ENCODE measurements at regions not wholly inside any gene's neighbourhood (a gene's known extent, or its start where the extent isn't known, plus 50 kb on each side); places are given as distances from the start of the nearest gene placed in this dataset.

- DNase-seq (ENCODE audit: low read depth) = no peak
Observed at GRCh38 chr21:39054066-39054465, 129.2 kb downstream of the PSMG1 start.

- DNase-seq (ENCODE audit: low read depth) = no peak
Observed at GRCh38 chr21:39053126-39053525, 130.1 kb downstream of the PSMG1 start.

GRCh38 chr21:39052718-39053117 is 130.5 kb downstream of the PSMG1 start:
- DNase-seq (ENCODE audit: low read depth) = no peak

- no peak for DNase-seq (ENCODE audit: low read depth)
Observed at GRCh38 chr21:39051588-39051949, 131.7 kb downstream of the PSMG1 start.

GRCh38 chr21:39050841-39051587 is 132.2 kb downstream of the PSMG1 start:
- DNase-seq (ENCODE audit: low read depth) = no peak

- no peak for DNase-seq (ENCODE audit: low read depth)
Observed at GRCh38 chr21:39048574-39048973, 134.7 kb downstream of the PSMG1 start.

GRCh38 chr21:39048064-39048463 is 135.2 kb downstream of the PSMG1 start:
- DNase-seq (ENCODE audit: low read depth) = no peak

GRCh38 chr21:39047046-39047445 is 136.2 kb downstream of the PSMG1 start:
- no peak for DNase-seq (ENCODE audit: low read depth)

GRCh38 chr21:39046236-39046916 is 136.9 kb downstream of the PSMG1 start:
- DNase-seq (ENCODE audit: low read depth) = no peak

- no peak for DNase-seq (ENCODE audit: low read depth)
Observed at GRCh38 chr21:39041816-39042215, 141.4 kb downstream of the PSMG1 start.

GRCh38 chr21:39040494-39041110 is 142.6 kb downstream of the PSMG1 start:
- DNase-seq (ENCODE audit: low read depth) = no peak

- no peak for DNase-seq (ENCODE audit: low read depth)
Observed at GRCh38 chr21:39037807-39038405, 145.3 kb downstream of the PSMG1 start.

- no peak for DNase-seq (ENCODE audit: low read depth)
Observed at GRCh38 chr21:39036581-39036980, 146.7 kb downstream of the PSMG1 start.

GRCh38 chr21:39034590-39035536 is 148.4 kb downstream of the PSMG1 start:
- DNase-seq (ENCODE audit: low read depth) = no peak

GRCh38 chr21:39033878-39034589 is 149.2 kb downstream of the PSMG1 start:
- DNase-seq (ENCODE audit: low read depth) = no peak

- no peak for DNase-seq (ENCODE audit: low read depth)
Observed at GRCh38 chr21:39029900-39030884, 153.1 kb downstream of the PSMG1 start.

- DNase-seq (ENCODE audit: low read depth) = no peak
Observed at GRCh38 chr21:39029086-39029755, 154.0 kb downstream of the PSMG1 start.

GRCh38 chr21:39025198-39025597 is 158.1 kb downstream of the PSMG1 start:
- DNase-seq (ENCODE audit: low read depth) = no peak

- DNase-seq (ENCODE audit: low read depth) = no peak
Observed at GRCh38 chr21:39024538-39024937, 158.7 kb downstream of the PSMG1 start.
